Spleen (tissue), 7 donors: ENCODE measurements at regions not wholly inside any gene's neighbourhood (a gene's known extent, or its start where the extent isn't known, plus 50 kb on each side); places are given as distances from the start of the nearest gene placed in this dataset.
"Not testable (repeated sequence)": the region's sequence is repeated elsewhere in the genome, so short reads cannot be mapped to it uniquely, and the experiment has no call there.

Source experiments
- POLR2A ChIP-seq, 3 donors: fragments of 450-650 bp; IDR thresholded peaks; one replicate each; pipeline ENCODE4 v1.5.1; 2017; ENCODE audit warnings: antibody characterized with exemption in 3 of 3, mild to moderate bottlenecking in 1 of 3
- POLR2AphosphoS5 ChIP-seq, 3 donors: sonication (generic); formaldehyde crosslinking; IDR thresholded peaks; one replicate each; pipeline ENCODE4 v1.5.1; 2017; ENCODE audit warnings: antibody characterized with exemption in 3 of 3
- TF ChIP-seq, protein P1 (sequence below), 11 experiments: fragments of 200-600 bp in 7 of 11; fragments of 450-650 bp in 4 of 11; sonication (generic) in 4 of 11; IDR thresholded peaks in 8 of 11; conservative IDR thresholded peaks in 3 of 11; 1 replicate in 7 of 11; 2 replicates in 4 of 11; pipeline versions ENCODE4 v1.4.0 to v1.8.0; 2016 to 2021; ENCODE audit warnings: antibody characterized with exemption in 11 of 11, inconsistent platforms in 4 of 11, mild to moderate bottlenecking in 1 of 11
- donor health status: DM: no; HTN: no; CAD: no; lungs with moderate emphysema.
- donor health status: DM: no; HTN: no; CAD: no.
- donor health status: DM: no; HTN: no; CAD: no.

- TF ChIP-seq, protein P1, sequence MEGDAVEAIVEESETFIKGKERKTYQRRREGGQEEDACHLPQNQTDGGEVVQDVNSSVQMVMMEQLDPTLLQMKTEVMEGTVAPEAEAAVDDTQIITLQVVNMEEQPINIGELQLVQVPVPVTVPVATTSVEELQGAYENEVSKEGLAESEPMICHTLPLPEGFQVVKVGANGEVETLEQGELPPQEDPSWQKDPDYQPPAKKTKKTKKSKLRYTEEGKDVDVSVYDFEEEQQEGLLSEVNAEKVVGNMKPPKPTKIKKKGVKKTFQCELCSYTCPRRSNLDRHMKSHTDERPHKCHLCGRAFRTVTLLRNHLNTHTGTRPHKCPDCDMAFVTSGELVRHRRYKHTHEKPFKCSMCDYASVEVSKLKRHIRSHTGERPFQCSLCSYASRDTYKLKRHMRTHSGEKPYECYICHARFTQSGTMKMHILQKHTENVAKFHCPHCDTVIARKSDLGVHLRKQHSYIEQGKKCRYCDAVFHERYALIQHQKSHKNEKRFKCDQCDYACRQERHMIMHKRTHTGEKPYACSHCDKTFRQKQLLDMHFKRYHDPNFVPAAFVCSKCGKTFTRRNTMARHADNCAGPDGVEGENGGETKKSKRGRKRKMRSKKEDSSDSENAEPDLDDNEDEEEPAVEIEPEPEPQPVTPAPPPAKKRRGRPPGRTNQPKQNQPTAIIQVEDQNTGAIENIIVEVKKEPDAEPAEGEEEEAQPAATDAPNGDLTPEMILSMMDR (IDR thresholded peaks at IDR 0.05 in 8 of 11, conservative IDR thresholded peaks at IDR 0.05 in 3 of 11), result not testable (repeated sequence)
- not testable (repeated sequence) for TF ChIP-seq POLR2A, POLR2AphosphoS5 (IDR thresholded peaks at IDR 0.05)
Measured at GRCh38 chr10:5292970-5293369, 71.8 kb upstream of the UCN3 start.
